HL-60 (cell line): ENCODE measurements at regions not wholly inside any gene's neighbourhood (a gene's known extent, or its start where the extent isn't known, plus 50 kb on each side); places are given as distances from the start of the nearest gene placed in this dataset.

Source experiments
- CTCF ChIP-seq: IDR thresholded peaks from one replicate; pipeline ENCODE4 v1.5.1; 2011; ENCODE audit warnings: low read length, control low read depth, inconsistent platforms; ENCODE audit not compliant: insufficient read depth
- GABPA ChIP-seq: IDR thresholded peaks from 2 replicates; pipeline ENCODE4 v1.6.1; 2012; ENCODE audit warnings: low read depth
- POLR2AphosphoS5 ChIP-seq: IDR thresholded peaks from 2 replicates; pipeline ENCODE4 v1.6.1; 2012; ENCODE audit warnings: low read depth
- REST ChIP-seq: IDR thresholded peaks from 2 replicates; pipeline ENCODE4 v1.6.1; 2012; ENCODE audit warnings: low read depth; ENCODE audit not compliant: insufficient replicate concordance
- SPI1 ChIP-seq: IDR thresholded peaks from 2 replicates; pipeline ENCODE4 v1.6.1; 2012; ENCODE audit warnings: low read depth, mild to moderate bottlenecking, borderline replicate concordance

DNA sequence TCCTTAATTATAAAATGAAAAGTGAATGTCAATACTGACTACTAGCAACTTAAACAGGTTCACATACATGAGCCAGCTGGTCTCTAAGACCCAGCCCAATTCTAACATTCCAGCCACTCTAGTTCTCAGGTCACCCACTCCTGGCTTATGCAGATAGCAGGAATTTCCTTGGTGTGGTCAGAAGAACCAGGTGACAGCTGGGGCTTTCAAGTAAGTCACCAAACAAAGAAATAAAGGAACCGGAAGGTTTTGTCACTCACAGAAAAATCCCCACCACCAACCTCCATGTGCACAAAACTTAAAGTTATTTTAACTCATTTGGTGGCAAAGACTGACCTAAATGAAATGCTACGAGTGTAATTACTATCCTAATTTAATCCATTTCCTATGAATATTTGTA is 129.6 kb upstream of the CDKN3 start:
- no peak for TF ChIP-seq REST
- TF ChIP-seq GABPA, result no peak
- no peak for TF ChIP-seq CTCF
- no peak for TF ChIP-seq POLR2AphosphoS5
- no peak for TF ChIP-seq SPI1
